ENCODE measurements at regions not wholly inside any gene's neighbourhood (a gene's known extent, or its start where the extent isn't known, plus 50 kb on each side); places are given as distances from the start of the nearest gene placed in this dataset.

DNA sequence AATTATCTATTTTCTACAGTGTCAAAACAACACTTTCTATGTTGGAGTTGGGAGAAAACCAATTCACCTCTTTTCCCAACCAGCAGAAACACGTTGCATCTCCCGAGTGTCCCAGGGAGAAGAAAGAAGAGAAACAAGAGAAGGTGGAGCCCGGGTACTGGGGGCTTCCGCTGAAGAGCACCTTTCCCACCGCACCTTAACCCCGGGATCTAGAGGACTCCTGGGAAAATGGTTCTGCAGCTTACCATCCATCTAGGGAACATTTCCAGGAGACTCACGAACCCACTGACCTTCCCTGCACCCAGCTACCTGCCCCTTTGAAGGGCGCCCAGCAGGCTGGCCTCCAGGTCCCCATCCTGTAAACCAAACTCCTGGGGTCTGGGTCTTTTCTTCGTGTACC lies 346.8 kb downstream of the TCERG1L start:
- TF ChIP-seq, protein P1, sequence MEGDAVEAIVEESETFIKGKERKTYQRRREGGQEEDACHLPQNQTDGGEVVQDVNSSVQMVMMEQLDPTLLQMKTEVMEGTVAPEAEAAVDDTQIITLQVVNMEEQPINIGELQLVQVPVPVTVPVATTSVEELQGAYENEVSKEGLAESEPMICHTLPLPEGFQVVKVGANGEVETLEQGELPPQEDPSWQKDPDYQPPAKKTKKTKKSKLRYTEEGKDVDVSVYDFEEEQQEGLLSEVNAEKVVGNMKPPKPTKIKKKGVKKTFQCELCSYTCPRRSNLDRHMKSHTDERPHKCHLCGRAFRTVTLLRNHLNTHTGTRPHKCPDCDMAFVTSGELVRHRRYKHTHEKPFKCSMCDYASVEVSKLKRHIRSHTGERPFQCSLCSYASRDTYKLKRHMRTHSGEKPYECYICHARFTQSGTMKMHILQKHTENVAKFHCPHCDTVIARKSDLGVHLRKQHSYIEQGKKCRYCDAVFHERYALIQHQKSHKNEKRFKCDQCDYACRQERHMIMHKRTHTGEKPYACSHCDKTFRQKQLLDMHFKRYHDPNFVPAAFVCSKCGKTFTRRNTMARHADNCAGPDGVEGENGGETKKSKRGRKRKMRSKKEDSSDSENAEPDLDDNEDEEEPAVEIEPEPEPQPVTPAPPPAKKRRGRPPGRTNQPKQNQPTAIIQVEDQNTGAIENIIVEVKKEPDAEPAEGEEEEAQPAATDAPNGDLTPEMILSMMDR (IDR thresholded peaks at IDR 0.05; ENCODE audit: insufficient read depth, low read length) = no peak
- TF ChIP-seq POLR2AphosphoS5 (IDR thresholded peaks at IDR 0.05; ENCODE audit: low read depth) = no peak
- TF ChIP-seq, protein P2, sequence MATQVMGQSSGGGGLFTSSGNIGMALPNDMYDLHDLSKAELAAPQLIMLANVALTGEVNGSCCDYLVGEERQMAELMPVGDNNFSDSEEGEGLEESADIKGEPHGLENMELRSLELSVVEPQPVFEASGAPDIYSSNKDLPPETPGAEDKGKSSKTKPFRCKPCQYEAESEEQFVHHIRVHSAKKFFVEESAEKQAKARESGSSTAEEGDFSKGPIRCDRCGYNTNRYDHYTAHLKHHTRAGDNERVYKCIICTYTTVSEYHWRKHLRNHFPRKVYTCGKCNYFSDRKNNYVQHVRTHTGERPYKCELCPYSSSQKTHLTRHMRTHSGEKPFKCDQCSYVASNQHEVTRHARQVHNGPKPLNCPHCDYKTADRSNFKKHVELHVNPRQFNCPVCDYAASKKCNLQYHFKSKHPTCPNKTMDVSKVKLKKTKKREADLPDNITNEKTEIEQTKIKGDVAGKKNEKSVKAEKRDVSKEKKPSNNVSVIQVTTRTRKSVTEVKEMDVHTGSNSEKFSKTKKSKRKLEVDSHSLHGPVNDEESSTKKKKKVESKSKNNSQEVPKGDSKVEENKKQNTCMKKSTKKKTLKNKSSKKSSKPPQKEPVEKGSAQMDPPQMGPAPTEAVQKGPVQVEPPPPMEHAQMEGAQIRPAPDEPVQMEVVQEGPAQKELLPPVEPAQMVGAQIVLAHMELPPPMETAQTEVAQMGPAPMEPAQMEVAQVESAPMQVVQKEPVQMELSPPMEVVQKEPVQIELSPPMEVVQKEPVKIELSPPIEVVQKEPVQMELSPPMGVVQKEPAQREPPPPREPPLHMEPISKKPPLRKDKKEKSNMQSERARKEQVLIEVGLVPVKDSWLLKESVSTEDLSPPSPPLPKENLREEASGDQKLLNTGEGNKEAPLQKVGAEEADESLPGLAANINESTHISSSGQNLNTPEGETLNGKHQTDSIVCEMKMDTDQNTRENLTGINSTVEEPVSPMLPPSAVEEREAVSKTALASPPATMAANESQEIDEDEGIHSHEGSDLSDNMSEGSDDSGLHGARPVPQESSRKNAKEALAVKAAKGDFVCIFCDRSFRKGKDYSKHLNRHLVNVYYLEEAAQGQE (IDR thresholded peaks at IDR 0.05; ENCODE audit: insufficient replicate concordance, low read depth) = no peak
